HG03039 (cell line): ENCODE measurements at regions not wholly inside any gene's neighbourhood (a gene's known extent, or its start where the extent isn't known, plus 50 kb on each side); places are given as distances from the start of the nearest gene placed in this dataset.
"Not testable (repeated sequence)": the region's sequence is repeated elsewhere in the genome, so short reads cannot be mapped to it uniquely, and the experiment has no call there.

Experiments used
- ATAC-seq: cut with Tn5 transposase; IDR thresholded peaks from one replicate; pipeline ENCODE4 v1.9.1; 2021; ENCODE audit warnings: mild to moderate bottlenecking, moderate library complexity; ENCODE audit not compliant: unreplicated experiment

DNA sequence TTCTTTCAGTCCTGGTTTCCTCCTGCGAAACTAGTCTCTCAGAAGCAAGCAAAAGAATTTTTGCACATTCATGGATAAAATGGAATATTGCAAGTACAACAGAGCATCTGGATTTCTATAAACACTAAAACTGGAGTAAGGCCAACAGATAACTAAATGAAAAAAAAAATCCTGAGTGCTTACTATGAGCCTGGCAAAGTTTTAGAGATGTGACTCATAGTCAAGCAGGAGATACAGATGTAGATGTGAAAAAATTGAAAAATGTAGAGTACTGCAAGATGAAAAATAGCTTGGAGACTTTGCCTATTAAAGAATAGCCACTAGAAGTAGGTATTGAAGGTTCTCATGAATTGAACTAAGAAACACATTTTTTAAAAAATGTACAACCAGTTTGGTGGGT, 397.4 kb downstream of the OTOL1 start:
- no peak for ATAC-seq

DNA sequence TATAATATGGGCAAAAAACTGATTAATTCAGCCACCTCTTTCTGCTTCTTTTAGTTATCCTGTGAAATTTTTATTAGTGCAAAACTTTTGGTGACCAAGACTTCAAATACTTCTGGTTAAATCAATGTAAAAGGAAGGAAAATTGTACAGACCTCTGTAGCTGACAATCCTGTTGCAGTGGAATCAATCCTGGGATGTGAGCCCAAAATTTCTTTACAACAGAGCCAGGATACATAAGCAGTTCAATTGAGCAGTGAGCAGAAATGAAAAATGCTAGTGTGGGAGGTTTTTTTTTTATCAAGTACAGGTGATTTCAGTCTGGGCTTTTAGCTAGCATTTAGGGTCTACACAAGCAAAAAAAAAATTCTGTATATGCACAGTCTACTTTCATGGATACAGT, 398.0 kb downstream of the OTOL1 start:
- ATAC-seq, result no peak

GRCh38 chr3:161905520-161906132, 409.0 kb downstream of the OTOL1 start:
- ATAC-seq, result no peak

DNA sequence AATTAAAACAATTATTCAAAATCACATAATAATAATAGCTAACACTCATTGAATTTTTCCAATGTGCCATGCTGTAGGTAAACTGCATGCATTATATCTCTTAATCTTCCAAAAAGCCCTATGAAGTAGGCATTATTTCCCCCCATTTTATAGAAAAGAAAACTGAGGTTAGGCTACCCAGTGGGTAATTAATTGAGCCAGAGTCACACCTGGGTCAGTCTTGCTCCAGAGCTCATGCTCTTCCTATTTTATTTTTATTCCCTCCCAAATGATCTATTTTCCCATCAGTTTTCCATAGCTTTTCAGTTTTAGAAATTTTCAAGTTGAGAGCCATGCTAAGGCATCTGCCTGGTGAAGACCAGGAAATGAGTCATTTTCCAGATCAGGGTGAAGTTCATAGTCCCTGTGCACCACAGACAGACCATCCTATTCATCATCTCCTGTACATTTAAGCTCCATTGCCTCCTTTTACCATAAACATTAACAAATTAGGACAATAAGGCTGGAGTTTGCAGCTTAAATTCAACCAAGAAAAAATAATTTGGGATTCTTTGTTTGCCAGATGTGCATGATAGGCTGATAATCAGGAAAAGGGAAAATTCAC, 417.3 kb downstream of the OTOL1 start:
- ATAC-seq, result no peak

GRCh38 chr3:161914703-161915417, 418.3 kb downstream of the OTOL1 start:
- ATAC-seq, result no peak

- ATAC-seq, result no peak
These were observed 418.8 kb downstream of the OTOL1 start for GRCh38 chr3:161915418-161915750.

DNA sequence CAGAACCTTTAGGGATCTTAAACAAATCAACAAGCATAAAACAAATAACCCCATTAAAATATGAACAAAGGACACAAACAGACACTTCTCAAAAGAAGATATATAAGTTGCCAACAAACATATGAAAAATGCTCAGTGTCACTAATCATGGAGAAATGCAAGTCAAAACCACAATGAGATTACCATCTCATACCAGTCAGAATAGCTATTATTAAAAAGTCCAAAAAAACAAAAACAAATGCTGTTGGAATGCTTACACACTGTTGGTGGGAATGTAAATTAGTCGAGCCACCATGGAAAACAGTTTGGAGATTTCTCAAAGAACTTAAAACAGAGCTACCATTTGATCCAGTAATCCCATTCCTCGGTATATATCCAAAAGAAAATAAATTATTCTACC, 423.6 kb downstream of the OTOL1 start:
- no peak for ATAC-seq

DNA sequence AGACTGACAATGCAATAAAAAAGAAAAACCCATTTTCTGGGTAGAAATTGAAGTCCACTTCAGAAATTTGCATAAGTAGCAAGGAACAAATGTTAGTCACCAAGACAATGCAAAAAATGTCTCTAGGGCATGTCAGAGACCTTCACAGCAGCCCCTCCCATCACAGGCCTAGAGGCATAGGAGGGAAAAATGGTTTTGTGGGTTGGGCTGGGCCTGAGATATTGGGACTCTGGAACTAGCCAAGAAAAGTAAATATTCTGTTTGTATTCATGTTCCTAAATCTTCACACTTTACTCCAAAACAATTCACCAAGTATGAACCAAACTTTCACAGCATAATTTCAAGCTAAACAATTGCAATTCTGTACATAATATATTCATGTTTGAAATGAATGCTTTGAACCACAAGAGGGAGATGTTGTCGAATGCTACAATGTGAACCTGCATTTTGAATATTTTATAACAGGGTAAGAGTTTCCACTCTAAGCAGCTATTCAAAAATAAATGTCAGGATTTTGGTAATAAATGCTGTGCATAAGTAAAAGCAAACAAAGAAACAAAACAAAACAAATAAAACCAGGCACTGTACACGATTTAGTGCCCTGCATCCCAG, 429.2 kb downstream of the OTOL1 start:
- ATAC-seq, result no peak

DNA sequence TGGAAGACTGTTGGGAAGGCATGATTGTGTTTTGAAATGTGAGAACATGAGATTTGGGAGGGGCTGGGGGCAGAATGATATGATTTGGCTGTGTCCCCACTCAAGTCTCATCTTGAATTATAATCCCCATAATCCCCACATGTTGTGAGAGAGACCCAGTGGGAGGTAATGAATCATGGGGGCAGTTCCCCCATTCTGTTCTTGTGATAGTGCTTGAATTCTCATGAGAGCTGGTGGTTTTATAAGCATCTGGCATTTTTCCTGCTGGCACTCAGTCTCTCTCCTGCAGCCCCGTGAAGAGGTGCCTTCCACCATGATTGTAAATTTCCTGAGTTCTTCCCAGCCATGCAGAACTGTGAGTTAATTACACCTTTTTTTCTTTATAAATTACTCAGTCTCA, 430.5 kb downstream of the OTOL1 start:
- no peak for ATAC-seq

- ATAC-seq, result no peak
These were observed 443.5 kb downstream of the OTOL1 start for GRCh38 chr3:161939918-161940620.

DNA sequence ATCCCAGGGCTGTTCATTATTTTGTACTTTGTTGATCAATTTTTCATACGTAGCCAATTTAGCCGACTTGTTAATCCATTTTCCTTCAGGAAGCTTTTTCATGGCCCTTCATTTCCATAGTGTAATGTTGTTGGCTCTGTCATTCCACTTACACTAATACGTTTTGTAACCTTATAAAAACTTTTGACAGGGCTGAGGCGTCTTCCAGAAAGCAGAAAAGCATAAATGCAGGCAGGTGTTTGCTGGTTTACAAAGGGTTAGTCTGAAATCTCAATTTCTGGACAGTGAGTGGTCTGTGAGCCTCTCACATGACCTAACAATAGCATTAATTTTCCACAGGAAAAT, 444.0 kb downstream of the OTOL1 start:
- no peak for ATAC-seq

GRCh38 chr3:161941891-161942290, 445.3 kb downstream of the OTOL1 start:
- no peak for ATAC-seq

DNA sequence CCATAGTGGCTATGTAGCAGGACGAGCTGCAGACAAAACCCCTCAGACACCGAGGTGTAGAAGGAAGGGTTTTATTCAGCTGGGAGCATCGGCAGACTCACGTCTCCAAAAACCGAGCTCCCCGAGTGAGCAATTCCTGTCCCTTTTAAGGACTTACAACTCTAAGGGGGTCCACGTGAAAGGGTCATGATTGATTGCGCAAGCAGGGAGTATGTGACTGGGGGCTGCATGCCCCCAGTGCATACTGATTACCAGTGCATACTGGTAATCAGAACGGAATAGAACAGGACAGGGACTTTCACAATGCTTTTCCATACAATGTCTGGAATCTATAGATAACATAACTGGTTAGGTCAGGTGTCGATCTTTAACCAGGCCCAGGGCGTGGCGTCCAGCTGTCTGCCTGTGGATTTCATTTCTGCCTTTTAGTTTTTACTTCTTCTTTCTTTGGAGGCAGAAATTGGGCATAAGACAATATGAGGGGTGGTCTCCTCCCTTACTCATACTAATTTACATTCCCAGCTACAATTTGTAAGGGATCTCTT, 447.3 kb downstream of the OTOL1 start:
- not testable (repeated sequence) for ATAC-seq

GRCh38 chr3:161946443-161946960, 449.9 kb downstream of the OTOL1 start:
- no peak for ATAC-seq

DNA sequence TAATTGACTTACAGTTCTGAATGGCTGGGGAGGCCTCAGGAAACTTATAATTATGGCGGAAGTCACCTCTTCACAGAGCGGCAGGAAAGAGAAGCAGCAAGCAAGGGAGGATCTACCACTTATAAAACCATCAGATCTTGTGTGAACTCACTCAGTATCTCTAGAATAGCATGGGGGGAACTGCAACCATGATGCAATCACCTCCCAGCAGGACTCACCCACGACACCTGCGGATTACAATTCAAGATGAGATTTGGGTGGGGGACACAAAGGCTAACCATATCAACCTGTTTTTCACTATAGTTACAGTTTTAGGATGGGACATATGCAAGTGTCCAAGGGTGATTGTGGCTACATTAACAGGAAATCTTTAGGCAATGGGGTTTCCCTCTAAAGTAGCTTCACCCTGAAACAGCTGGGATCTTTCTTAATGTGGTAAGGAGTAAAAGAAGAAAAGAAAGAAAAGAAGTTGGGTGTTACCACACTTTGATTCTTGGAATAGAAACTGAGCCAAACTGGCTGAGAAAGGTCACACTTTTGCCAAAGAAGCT, 453.8 kb downstream of the OTOL1 start:
- no peak for ATAC-seq

GRCh38 chr3:161957467-161957866, 460.9 kb downstream of the OTOL1 start:
- no peak for ATAC-seq

DNA sequence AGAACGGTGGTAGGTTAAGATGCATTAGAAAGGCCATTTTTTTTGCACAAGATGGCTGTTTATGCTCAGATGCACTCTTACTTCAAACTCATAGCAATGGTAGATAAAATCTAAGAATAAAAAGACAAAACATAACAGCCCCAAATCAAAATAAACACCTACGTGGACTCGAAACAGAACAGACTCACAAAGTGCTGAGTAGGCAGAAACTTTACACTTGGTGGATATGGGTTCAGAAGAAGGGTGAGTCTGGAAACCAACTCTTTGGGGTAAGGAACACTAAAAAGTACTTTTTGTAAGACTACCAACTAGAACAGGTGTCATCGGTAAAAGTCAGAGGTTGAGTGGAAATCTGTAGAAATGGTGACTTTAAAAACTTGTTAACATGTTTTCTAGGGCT, 468.2 kb downstream of the OTOL1 start:
- ATAC-seq, result no peak

DNA sequence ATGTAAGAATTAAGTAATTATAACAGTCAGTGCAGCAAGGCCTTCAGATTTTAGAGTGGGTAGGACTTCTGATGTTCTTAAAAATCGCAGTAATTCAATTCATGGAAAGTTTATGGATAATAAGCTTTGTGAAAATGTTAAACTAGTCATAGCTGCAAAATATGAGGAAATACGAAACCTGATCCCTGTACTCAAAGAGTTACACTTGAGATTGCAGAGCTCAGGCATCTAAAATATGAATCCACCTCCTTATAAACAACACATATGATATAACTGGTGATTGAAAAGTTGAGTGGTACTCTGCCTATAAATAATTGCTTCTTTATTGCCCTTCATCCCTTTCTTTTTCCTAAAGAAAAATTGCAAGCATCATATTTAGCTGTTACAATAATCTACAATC, 473.3 kb downstream of the OTOL1 start:
- no peak for ATAC-seq

GRCh38 chr3:161975201-161975600, 478.6 kb downstream of the OTOL1 start:
- no peak for ATAC-seq

GRCh38 chr3:161977063-161977462, 480.5 kb downstream of the OTOL1 start:
- ATAC-seq, result no peak

GRCh38 chr3:161977850-161978249, 481.2 kb downstream of the OTOL1 start:
- no peak for ATAC-seq
